IPS DF 4.7 (cell line): ENCODE measurements at regions not wholly inside any gene's neighbourhood (a gene's known extent, or its start where the extent isn't known, plus 50 kb on each side); places are given as distances from the start of the nearest gene placed in this dataset.

ENCODE experiments used
- DNase-seq: peaks from one replicate; pipeline ENCODE4 v3.0.0-alpha.2; 2013; ENCODE audit warnings: low spot score; ENCODE audit errors: extremely low read depth

DNA sequence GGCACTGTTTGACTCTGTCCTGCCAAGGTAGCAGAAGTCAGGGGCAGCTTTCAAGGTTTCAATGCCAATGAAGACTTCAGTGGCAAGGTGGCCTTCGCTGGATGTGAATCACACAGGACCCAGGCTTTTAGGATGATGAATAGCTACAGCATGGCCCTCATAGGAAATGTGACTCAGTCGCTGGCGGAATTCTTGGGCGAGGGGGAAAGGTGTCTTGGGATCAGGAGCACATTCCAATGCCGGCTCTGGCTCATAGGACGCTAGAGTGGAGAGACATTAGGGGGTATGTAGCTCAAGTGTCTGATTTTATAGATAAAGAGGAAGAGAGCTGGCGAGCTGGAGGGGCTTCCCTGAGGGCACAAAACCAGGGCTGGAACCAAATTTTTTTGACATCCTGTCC lies 68.6 kb downstream of the SMIM21 start:
- no peak for DNase-seq

DNA sequence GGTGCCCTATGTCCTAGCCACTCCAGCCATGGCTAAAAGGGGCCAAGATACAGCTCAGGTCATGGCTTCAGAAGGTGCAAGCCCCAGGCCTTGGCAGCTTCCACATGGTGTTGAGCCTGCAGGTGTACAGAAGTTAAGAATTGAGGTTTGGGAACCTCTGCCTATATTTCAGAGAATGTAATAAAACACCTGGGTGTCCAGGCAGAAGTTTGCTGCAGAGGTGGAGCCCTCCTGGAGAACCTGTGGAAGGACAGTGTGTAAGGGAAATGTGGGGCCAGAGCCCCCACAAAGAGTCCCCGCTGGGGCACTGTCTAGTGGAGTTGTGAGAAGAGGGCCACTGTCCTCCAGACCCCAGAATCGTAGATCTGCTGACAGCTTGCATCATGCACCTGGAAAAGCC lies 74.1 kb downstream of the SMIM21 start:
- no peak for DNase-seq

DNA sequence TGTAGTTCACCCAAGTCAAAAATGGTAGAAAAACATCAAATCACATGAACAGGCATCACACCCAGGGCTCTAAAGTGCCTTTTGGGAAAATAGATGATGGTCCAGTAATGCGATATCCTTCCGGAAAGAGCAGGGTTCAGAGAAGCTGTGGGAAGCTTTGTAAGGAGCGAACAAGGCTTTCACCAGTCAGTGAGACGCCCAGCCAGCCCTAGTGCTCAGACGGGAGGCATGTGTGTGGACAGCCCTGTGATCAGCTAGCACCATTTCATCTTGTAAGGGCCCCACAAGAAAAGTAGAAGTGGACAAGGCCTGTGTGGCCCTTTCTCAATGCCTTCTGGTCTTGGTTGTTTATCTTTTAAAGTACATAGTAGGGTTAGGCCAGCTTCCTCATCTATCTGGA lies 76.1 kb downstream of the SMIM21 start:
- no peak for DNase-seq

DNA sequence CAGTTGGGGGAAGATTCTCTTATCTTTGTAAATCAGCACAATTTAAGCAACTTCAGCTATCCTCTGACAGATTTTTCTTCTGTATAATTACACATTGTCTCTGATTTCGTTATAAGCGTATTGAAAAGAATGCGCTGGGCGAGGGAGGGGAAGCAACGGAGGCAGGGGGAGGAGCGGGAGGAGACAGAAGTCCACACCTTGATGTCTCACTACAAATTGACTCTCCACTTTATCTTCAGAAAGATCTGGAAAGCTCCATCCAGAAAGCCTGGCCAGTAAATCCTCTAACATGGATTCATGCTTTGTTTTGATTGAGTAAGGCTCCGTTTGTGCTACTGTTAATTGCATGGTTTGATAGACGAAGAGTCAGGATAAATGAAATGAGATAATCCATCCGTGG lies 76.6 kb downstream of the SMIM21 start:
- no peak for DNase-seq

DNA sequence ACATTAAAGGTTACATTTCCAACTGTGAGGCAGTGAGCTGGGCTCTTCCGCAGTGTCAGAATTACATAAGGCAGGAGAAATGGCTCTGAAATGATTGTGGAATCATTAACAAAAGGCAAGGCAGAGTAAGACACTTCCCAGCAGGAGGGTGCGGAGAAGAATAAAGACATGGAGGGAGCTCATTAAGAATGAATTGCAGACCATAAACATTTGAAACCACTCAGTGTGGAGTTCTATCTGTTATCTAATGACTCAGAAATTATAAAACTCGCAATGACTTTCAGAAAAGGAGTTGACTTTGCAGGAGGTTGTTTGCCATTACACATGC lies 77.0 kb downstream of the SMIM21 start:
- DNase-seq: peak; percentile 58

DNA sequence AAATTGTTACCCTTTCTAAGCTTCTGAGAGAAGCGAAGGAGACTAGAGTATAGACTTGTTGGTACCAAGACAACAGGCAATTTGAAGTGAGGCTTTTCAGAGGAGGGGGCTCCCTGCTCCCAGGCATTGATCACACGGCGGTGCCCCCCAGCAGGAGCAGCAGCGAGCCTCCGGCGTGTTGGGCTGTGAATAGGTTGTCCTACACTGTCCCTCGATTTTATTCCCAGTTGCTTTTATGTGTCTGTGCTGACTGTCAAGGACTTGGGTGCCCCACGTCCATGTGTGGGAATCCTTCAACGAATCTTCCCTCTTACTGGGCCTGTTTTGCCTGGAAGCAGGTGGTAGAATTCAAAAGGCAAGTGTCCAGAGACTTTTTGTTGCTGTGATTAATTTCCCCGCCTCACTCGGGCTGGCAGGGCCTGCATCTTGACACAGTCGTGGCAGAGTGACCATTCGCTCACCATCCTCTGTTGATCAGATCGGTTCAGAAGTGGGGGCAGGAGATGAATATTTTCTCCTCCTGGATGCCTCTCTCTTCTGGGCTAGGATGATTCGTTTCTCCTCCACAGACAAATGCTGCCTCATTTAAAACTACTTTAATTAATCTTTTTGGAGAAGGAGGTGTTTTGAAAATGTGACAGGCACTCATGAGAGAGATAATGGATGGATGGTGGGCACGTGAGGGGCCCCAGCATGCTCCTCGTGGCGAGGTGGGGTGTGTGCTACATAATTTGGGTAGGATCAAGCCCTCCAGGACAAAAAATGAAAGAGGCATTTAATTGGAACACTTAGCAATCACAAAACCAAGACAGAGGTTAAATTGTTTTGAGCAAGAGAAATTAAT lies 77.6 kb downstream of the SMIM21 start:
- no peak for DNase-seq

DNA sequence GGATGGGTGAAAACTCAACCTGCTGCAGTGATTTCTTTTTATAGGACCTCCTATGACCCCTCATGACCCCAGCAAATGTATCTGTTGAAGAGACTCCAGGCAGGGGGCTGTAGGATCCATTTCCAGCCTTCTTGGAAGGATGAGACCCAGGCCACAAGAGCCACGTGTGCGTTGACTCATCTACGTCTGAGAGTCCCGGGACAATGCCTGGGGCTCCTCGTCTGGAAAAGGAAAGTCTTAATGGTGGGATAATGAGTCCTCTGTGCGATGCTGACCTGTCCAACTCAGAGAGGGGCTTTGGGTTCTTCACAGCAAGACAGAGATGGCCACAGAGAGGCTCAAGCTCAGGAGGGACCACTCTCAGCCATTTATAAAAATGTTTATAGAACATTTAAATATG lies 80.8 kb downstream of the SMIM21 start:
- DNase-seq: no peak

DNA sequence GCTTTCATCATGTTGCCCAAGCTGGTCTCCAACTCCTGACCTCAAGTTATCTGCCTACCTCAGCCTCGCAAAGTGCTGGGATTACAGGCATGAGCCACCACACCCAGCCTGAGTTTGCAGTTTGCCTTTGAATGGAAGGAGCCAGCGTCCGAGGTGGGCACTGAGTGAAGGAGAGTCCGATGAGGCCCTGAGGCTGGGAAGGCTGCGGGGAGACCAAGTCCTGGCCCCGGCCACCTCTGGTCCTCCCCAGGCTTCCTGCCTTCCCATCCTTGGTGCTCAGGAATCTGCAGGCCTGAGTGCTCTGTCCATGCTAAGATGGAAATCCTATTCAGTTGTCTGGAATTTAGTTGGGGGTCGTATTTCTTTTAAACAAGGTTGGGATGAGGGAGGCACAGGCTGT lies 82.9 kb downstream of the SMIM21 start:
- no peak for DNase-seq

DNA sequence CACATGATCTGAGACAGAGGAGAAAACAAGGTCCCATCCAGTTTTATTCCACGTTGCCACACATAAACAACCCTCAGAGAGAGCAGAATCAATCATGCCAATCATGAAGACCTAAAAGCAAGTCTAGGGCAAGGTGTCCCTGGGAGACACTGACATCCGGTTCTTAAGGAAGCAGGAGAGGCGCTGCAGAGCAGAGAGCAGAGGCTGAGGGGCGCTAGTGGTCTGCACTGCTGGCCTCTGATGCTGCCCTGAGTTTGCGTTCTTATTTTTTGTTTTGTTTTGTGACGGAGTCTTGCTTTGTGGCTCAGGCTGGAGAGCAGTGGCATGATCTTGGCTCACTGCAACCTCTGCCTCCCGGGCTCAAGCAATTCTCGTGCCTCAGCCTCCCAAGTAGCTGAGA lies 83.3 kb downstream of the SMIM21 start:
- no peak for DNase-seq

DNA sequence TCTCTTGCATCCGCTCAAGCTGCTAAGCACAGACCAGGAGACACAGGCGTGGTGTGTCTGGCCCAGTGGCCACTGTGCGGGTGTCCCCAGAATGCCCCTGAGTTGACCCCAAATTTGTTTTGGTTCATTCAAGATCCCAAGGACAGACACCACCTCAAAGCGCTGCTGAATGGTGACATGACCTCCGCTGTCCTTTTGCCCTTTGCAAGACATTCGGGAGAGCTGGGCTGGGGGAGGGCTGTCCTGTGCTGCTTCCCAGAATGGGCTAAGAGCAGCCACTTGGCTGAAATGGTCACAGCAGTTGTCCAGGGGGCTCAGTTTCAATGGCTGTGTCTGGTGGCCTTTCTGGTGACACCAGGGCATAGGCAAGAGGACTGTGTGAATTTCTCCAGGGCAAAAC lies 84.1 kb downstream of the SMIM21 start:
- no peak for DNase-seq

DNA sequence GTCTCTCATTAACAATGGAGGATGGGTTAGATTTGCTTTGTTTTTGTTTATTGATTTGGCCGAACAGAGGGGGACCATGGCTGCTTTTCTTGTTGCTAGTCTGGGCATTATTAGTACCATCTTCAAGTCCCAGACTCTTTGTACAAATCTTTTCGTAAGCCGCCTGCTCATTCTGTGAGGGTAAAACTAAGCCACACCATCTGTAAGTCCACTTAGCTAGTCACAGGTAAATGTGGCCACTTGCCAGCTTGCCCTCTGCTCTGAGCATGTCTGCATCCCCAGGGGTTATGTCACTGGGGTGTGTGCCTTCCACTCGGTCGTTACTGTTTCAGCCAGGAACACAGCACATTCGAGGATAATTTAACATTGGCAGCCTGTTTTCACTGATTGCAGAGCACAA lies 85.6 kb downstream of the SMIM21 start:
- DNase-seq: no peak

DNA sequence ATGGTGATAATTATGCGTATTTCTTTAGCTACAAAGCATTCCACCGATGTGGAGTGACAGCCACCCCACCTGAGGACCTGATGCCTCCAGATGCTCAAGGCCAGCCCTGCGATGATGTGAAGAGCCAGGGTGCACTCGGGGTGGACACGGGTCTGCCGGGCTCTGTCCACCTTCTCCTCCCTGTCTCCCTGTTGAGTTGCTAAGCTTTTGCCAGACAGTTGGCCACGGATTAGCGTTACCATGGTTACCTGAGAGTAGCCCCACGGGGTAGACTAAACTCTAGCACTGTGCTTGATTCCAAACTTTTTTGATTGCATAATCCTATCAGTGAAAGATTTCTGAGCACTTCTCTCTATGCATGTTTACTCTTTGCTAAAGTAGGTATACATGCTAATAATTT lies 86.2 kb downstream of the SMIM21 start:
- no peak for DNase-seq

DNA sequence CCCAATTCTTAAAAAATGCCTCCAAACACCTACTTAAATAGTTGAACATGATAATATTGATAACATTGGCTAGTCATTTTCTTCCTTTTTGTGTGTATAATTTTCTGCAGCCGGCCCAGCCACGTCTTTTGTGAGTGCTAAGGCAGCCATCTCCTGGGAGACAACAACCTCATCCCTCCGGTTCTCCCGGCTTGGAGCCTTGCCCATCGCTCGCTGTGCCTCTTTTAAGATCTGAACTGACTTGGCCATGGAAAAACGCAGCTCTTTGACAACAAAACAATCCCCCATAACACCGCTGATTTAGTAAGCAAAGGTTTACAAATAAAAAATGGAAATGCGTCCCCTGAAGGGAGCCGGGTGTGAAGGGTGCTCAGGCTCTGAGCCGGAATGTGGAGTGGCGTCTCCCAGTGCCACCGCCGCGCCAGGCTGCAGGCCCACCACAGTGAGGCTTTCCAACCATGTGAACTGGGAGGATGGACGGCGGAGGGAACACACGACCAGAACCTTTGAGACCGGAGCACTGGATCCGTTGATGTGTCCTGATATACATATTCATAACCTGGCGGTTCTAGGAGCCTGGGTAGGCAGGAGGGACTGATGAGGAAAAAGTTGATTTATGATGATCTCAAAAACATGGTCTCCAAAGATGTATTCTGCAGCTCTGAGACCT lies 87.4 kb downstream of the SMIM21 start:
- DNase-seq: no peak
